Tibial nerve (tissue), 4 donors: ENCODE measurements at regions not wholly inside any gene's neighbourhood (a gene's known extent, or its start where the extent isn't known, plus 50 kb on each side); places are given as distances from the start of the nearest gene placed in this dataset.

Source experiments
- CTCF ChIP-seq, 5 experiments: fragments of 200-600 bp in 3 of 5; fragments of 450-650 bp in 2 of 5; sonication (generic) in 3 of 5; IDR thresholded peaks; one replicate each; pipeline ENCODE4 v1.5.1; 2016 to 2019; ENCODE audit warnings: antibody characterized with exemption in 5 of 5, mild to moderate bottlenecking in 3 of 5, moderate library complexity in 2 of 5
- EP300 ChIP-seq, 2 donors: sonication (generic); formaldehyde crosslinking; IDR thresholded peaks; one replicate each; pipeline ENCODE4 v1.6.1; 2017; ENCODE audit warnings: antibody characterized with exemption in 2 of 2, mild to moderate bottlenecking in 1 of 2
- POLR2A ChIP-seq, 2 donors: fragments of 450-650 bp; IDR thresholded peaks; one replicate each; pipeline ENCODE4 v1.6.1; 2017; ENCODE audit warnings: antibody characterized with exemption in 2 of 2, mild to moderate bottlenecking in 2 of 2, moderate library complexity in 2 of 2

- TF ChIP-seq CTCF (IDR thresholded peaks at IDR 0.05) (no peak), POLR2A (IDR thresholded peaks at IDR 0.05) (no peak), EP300 (IDR thresholded peaks at IDR 0.05) (no peak)
Observed at GRCh38 chr16:7957151-7957550, 624.5 kb downstream of the RBFOX1 start.
